ENCODE measurements at regions not wholly inside any gene's neighbourhood (a gene's known extent, or its start where the extent isn't known, plus 50 kb on each side); places are given as distances from the start of the nearest gene placed in this dataset.

- TF ChIP-seq, protein P1, sequence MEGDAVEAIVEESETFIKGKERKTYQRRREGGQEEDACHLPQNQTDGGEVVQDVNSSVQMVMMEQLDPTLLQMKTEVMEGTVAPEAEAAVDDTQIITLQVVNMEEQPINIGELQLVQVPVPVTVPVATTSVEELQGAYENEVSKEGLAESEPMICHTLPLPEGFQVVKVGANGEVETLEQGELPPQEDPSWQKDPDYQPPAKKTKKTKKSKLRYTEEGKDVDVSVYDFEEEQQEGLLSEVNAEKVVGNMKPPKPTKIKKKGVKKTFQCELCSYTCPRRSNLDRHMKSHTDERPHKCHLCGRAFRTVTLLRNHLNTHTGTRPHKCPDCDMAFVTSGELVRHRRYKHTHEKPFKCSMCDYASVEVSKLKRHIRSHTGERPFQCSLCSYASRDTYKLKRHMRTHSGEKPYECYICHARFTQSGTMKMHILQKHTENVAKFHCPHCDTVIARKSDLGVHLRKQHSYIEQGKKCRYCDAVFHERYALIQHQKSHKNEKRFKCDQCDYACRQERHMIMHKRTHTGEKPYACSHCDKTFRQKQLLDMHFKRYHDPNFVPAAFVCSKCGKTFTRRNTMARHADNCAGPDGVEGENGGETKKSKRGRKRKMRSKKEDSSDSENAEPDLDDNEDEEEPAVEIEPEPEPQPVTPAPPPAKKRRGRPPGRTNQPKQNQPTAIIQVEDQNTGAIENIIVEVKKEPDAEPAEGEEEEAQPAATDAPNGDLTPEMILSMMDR (IDR thresholded peaks at IDR 0.05): no peak
- TF ChIP-seq POLR2A (IDR thresholded peaks at IDR 0.05; ENCODE audit: low read depth) (no peak), EP300 (IDR thresholded peaks at IDR 0.05) (no peak), POLR2AphosphoS5 (IDR thresholded peaks at IDR 0.05) (no peak)
These were observed 1624.4 kb downstream of the GRIK2 start for GRCh38 chr6:103017878-103018277.

Measured in esophagus muscularis mucosa (tissue), 4 donors.